Mesothelial cell of epicardium (in vitro differentiated cells): ENCODE measurements at regions not wholly inside any gene's neighbourhood (a gene's known extent, or its start where the extent isn't known, plus 50 kb on each side); places are given as distances from the start of the nearest gene placed in this dataset.
"Not testable (repeated sequence)": the region's sequence is repeated elsewhere in the genome, so short reads cannot be mapped to it uniquely, and the experiment has no call there.

ENCODE experiments used
- DNase-seq, 2 experiments: peaks; one replicate each; pipeline ENCODE4 v3.0.0; 2021; ENCODE audit warnings: low spot score in 2 of 2; ENCODE audit not compliant: unreplicated experiment in 2 of 2
- H3K27ac Mint-ChIP-seq: 2 replicates; pipeline ENCODE4 v1.8.0; 2021; ENCODE audit warnings: mixed read lengths
- H3K27me3 Mint-ChIP-seq: 2 replicates; pipeline ENCODE4 v1.8.0; 2021; ENCODE audit warnings: low read depth, mixed read lengths
- H3K36me3 Mint-ChIP-seq: 2 replicates; pipeline ENCODE4 v1.8.0; 2021; ENCODE audit warnings: mixed read lengths
- H3K4me1 Mint-ChIP-seq: 2 replicates; pipeline ENCODE4 v1.8.0; 2021; ENCODE audit warnings: mixed read lengths
- H3K4me3 Mint-ChIP-seq: 2 replicates; pipeline ENCODE4 v1.8.0; 2021; ENCODE audit warnings: mild to moderate bottlenecking, moderate library complexity, mixed read lengths
- H3K9me3 Mint-ChIP-seq: 2 replicates; pipeline ENCODE4 v1.8.0; 2021; ENCODE audit warnings: mixed read lengths
- TF ChIP-seq, protein P1 (sequence below): fragments of 200-600 bp; sonication (generic); IDR thresholded peaks from one replicate; pipeline ENCODE4 v1.5.0; 2021; ENCODE audit warnings: antibody characterized with exemption; ENCODE audit not compliant: unreplicated experiment

DNA sequence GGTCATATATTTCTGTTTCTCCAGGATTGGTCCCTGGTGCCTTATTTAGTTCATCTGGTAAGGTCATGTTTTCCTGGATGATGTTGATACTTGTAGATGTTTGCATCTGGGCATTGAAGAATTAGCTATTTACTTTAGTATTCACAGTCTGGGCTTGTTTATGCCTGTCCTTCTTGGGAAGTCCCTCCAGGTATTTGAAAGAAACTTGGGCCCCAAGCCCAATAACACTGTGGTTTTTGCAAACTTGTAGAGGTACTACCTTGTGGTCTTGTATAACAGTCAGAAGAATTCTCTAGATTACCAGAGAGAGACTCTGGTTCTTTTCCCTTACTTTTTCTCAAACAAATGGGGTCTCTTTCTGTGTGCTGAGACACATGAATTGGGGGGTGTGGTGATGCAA, 251.4 kb upstream of the B3GALT2 start:
- no peaks in the 10 kb centered on the region for H3K4me1 Mint-ChIP-seq
- H3K27me3 Mint-ChIP-seq = no peaks in the 10 kb centered on the region
- TF ChIP-seq, protein P1, sequence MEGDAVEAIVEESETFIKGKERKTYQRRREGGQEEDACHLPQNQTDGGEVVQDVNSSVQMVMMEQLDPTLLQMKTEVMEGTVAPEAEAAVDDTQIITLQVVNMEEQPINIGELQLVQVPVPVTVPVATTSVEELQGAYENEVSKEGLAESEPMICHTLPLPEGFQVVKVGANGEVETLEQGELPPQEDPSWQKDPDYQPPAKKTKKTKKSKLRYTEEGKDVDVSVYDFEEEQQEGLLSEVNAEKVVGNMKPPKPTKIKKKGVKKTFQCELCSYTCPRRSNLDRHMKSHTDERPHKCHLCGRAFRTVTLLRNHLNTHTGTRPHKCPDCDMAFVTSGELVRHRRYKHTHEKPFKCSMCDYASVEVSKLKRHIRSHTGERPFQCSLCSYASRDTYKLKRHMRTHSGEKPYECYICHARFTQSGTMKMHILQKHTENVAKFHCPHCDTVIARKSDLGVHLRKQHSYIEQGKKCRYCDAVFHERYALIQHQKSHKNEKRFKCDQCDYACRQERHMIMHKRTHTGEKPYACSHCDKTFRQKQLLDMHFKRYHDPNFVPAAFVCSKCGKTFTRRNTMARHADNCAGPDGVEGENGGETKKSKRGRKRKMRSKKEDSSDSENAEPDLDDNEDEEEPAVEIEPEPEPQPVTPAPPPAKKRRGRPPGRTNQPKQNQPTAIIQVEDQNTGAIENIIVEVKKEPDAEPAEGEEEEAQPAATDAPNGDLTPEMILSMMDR = no peak
- H3K4me3 Mint-ChIP-seq = no peak overlapping the region
- peaks cover 63% of the 10 kb centered on the region for H3K9me3 Mint-ChIP-seq
- H3K36me3 Mint-ChIP-seq = peaks cover 11% of the 10 kb centered on the region
- H3K27ac Mint-ChIP-seq = no peak overlapping the region
- DNase-seq = no peak

DNA sequence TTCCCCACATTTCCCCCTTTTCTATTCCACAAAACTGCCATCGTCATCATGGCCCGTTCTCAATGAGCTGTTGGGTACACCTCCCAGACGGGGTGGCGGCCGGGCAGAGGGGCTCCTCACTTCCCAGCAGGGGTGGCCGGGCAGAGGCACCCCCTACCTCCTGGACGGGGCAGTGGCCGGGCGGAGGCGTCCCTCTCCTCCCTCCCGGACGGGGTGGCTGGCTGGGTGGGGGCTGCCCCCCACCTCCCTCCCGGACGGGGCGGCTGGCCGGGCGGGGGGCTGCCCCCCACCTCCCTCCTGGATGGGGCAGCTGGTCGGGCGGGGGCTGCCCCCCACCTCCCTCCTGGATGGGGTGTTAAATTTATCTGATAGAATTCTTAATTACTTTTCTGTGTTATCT, 250.9 kb upstream of the B3GALT2 start:
- peaks cover 11% of the 10 kb centered on the region for H3K36me3 Mint-ChIP-seq
- DNase-seq, H3K27ac Mint-ChIP-seq, H3K4me1 Mint-ChIP-seq, H3K27me3 Mint-ChIP-seq, H3K4me3 Mint-ChIP-seq: not testable (repeated sequence)
- H3K9me3 Mint-ChIP-seq = peaks cover 66% of the 10 kb centered on the region

DNA sequence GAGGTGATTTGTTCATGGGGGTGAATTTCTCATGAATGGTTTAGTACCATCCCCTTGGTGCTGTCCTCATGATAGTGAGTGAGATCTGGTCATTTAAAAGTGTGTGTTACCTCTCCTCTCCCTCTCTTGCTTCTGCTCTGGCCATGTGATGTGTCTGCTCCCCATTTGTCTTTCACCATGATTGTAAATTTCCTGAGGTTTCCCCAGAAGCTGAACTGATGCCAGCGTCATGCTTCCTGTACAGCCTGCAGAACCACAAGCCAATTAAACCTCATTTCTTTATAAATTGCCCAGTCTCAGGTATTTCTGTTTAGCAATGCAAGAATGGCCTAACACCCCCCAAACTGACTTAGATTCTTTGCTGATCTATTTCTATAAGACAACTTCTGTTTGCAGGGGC, 249.4 kb upstream of the B3GALT2 start:
- H3K36me3 Mint-ChIP-seq = peaks cover 16% of the 10 kb centered on the region
- H3K27me3 Mint-ChIP-seq = no peaks in the 10 kb centered on the region
- H3K4me3 Mint-ChIP-seq = no peak overlapping the region
- no peak overlapping the region for H3K27ac Mint-ChIP-seq
- H3K4me1 Mint-ChIP-seq = no peaks in the 10 kb centered on the region
- DNase-seq = no peak
- H3K9me3 Mint-ChIP-seq = peaks cover 63% of the 10 kb centered on the region
- TF ChIP-seq, protein P1 = no peak

DNA sequence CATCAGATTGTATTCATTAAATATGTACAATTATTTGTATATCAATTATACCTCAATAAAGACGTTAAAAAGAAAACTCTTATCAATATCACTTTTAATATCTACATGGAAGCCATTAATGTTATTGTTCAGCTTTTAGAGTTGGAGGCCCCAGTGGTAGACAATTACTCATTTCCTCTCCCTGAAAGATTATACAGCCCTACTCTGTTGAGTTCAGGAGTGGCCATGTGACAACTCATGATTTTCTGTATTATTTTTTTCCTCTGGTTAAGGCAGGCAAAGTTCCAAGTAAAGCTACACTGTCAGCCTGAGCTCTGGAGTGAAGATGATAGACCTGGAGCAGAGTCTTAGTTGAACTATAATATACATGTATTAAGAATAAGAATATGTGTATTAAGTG, 247.9 kb upstream of the B3GALT2 start:
- no peaks in the 10 kb centered on the region for H3K27me3 Mint-ChIP-seq
- DNase-seq = no peak
- H3K4me1 Mint-ChIP-seq = no peaks in the 10 kb centered on the region
- H3K9me3 Mint-ChIP-seq = peaks cover 55% of the 10 kb centered on the region
- H3K4me3 Mint-ChIP-seq = no peak overlapping the region
- peaks cover 16% of the 10 kb centered on the region for H3K36me3 Mint-ChIP-seq
- no peak overlapping the region for H3K27ac Mint-ChIP-seq
- TF ChIP-seq, protein P1 = no peak

DNA sequence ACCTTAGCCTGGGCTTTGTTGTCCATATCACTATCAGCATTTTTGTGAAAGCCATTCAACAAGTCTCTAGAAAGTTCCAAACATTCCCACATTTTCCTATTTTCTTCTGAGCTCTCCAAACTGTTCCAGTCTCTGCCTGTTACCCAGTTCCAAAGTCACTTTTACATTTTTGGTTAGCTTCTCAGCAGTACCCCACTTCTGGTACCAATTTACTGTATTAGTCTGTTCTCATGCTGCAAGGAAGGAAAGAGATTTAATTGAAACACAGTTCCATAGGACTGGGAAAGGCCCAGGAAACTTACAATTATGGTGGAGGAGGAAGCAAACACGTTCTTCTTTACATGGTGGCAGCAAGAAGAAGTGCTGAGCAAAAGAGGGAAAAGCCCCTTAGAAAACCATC, 247.2 kb upstream of the B3GALT2 start:
- DNase-seq = no peak
- H3K9me3 Mint-ChIP-seq = peaks cover 49% of the 10 kb centered on the region
- TF ChIP-seq, protein P1 = no peak
- no peak overlapping the region for H3K4me3 Mint-ChIP-seq
- no peaks in the 10 kb centered on the region for H3K27me3 Mint-ChIP-seq
- no peaks in the 10 kb centered on the region for H3K4me1 Mint-ChIP-seq
- H3K27ac Mint-ChIP-seq = no peak overlapping the region
- H3K36me3 Mint-ChIP-seq = peaks cover 16% of the 10 kb centered on the region

DNA sequence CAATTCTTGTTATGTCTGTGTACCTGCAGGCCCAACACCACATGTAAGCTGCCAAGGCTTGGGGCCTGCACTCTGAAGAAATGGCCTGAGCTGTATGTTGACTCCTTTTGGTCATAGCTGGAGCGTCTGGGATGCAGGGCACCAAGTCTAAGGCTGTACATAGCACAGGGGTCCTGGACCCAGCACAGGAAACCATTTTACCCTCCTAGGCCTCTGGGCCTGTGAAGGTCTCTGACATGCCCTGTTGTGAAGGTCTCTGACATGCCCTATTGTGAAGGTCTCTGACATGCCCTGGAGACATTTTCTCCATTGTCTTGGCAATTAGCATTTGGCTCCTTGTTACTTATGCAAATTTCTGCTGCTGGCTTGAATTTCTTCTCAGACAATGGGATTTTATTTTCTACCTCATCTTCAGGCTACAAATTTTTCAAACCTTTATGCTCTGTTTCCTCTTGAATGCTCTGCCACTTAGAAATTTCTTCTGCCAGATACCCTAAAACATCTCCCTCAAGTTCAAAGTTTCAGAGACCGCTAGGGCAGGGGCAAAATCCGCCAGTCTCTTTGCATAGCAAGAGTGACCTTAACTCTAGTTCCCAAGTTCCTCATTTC, 246.7 kb upstream of the B3GALT2 start:
- Mint-ChIP-seq H3K27me3 (no peaks in the 10 kb centered on the region), H3K9me3 (peaks cover 49% of the 10 kb centered on the region), H3K27ac (no peak overlapping the region), H3K4me1 (peaks cover under 1% of the 10 kb centered on the region), H3K4me3 (no peak overlapping the region), H3K36me3 (peaks cover 16% of the 10 kb centered on the region)
- TF ChIP-seq, protein P1 = no peak
- DNase-seq = no peak
